GM23338 (cell line): ENCODE measurements at regions not wholly inside any gene's neighbourhood (a gene's known extent, or its start where the extent isn't known, plus 50 kb on each side); places are given as distances from the start of the nearest gene placed in this dataset.

Source experiments
- ATAC-seq: fragments of 200-7000 bp; cut with Tn5 transposase; 3 replicates; pipeline ENCODE4 v1.9.1; 2020
- DNase-seq: peaks from one replicate; pipeline ENCODE4 v3.0.0-alpha.2; 2015; ENCODE audit warnings: low spot score
- H2AFZ ChIP-seq: fragments of 200-600 bp; sonication (generic); 2 replicates; pipeline ENCODE4 v1.8.0; 2016; ENCODE audit warnings: antibody characterized with exemption, mild to moderate bottlenecking, moderate library complexity
- H3F3A ChIP-seq: fragments of 200-600 bp; sonication (generic); replicated peaks from 2 replicates; pipeline ENCODE4 v1.8.0; 2017; ENCODE audit warnings: antibody characterized with exemption, mixed run types, low read depth
- H3K27ac ChIP-seq: fragments of 200-600 bp; sonication (generic); 2 replicates; pipeline ENCODE4 v1.6.1; 2016; ENCODE audit warnings: low read depth
- H3K27me3 ChIP-seq: fragments of 200-600 bp; sonication (generic); 2 replicates; pipeline ENCODE4 v1.8.0; 2016; ENCODE audit warnings: mild to moderate bottlenecking, mixed run types, moderate library complexity; ENCODE audit not compliant: insufficient read depth
- H3K36me3 ChIP-seq: fragments of 200-600 bp; sonication (generic); 2 replicates; pipeline ENCODE4 v1.8.0; 2016; ENCODE audit warnings: mild to moderate bottlenecking; ENCODE audit not compliant: insufficient read depth
- H3K4me1 ChIP-seq: fragments of 200-600 bp; sonication (generic); 2 replicates; pipeline ENCODE4 v1.8.0; 2016; ENCODE audit warnings: mild to moderate bottlenecking, moderate library complexity; ENCODE audit not compliant: insufficient read depth
- H3K4me2 ChIP-seq: fragments of 200-600 bp; sonication (generic); 2 replicates; pipeline ENCODE4 v1.7.1; 2017; ENCODE audit warnings: mixed run types
- H3K4me3 ChIP-seq: fragments of 200-600 bp; sonication (generic); 2 replicates; pipeline ENCODE4 v1.6.1; 2016; ENCODE audit warnings: mixed run types
- H3K79me2 ChIP-seq: fragments of 200-600 bp; sonication (generic); replicated peaks from 2 replicates; pipeline ENCODE4 v1.8.0; 2017; ENCODE audit warnings: mild to moderate bottlenecking; ENCODE audit not compliant: insufficient read depth
- H3K9me2 ChIP-seq: fragments of 200-600 bp; sonication (generic); 2 replicates; pipeline ENCODE4 v1.8.0; 2017; ENCODE audit not compliant: insufficient read depth
- H4K20me1 ChIP-seq: fragments of 200-600 bp; sonication (generic); replicated peaks from 2 replicates; pipeline ENCODE4 v1.8.0; 2017; ENCODE audit warnings: mild to moderate bottlenecking; ENCODE audit not compliant: insufficient read depth
- H3K27ac Mint-ChIP-seq: 2 replicates; pipeline ENCODE4 v1.8.0; 2020; ENCODE audit warnings: inconsistent platforms, mild to moderate bottlenecking, moderate library complexity, mixed read lengths
- H3K27me3 Mint-ChIP-seq: 3 replicates; pipeline ENCODE4 v1.8.0; 2022; ENCODE audit warnings: low read depth, mild to moderate bottlenecking, moderate library complexity, mixed read lengths, inconsistent platforms; ENCODE audit not compliant: insufficient read depth, poor library complexity
- H3K36me3 Mint-ChIP-seq: 3 replicates; pipeline ENCODE4 v1.8.0; 2021; ENCODE audit warnings: low read depth, mild to moderate bottlenecking, inconsistent platforms, moderate library complexity, mixed read lengths
- H3K4me1 Mint-ChIP-seq: 3 replicates; pipeline ENCODE4 v1.8.0; 2020; ENCODE audit warnings: mild to moderate bottlenecking, inconsistent platforms, mixed read lengths
- H3K4me3 Mint-ChIP-seq: 3 replicates; pipeline ENCODE4 v1.8.0; 2021; ENCODE audit warnings: moderate library complexity, mild to moderate bottlenecking, inconsistent platforms, mixed read lengths
- H3K9me3 Mint-ChIP-seq: 3 replicates; pipeline ENCODE4 v1.8.0; 2020; ENCODE audit warnings: moderate library complexity, mild to moderate bottlenecking, inconsistent platforms, mixed read lengths
- CREB1 ChIP-seq: fragments of 250-450 bp; sonication (Bioruptor Pico); IDR thresholded peaks from 2 replicates; pipeline ENCODE4 v1.5.0; 2020; ENCODE audit warnings: low read depth, mild to moderate bottlenecking, moderate library complexity
- CTCF ChIP-seq, 2 experiments: fragments of 200-600 bp in 1 of 2; sonication (generic) in 1 of 2; conservative IDR thresholded peaks; 2 replicates each; pipeline versions ENCODE4 v1.5.1 to v1.6.1; 2016 to 2017; ENCODE audit warnings: antibody characterized with exemption in 2 of 2, low read depth in 2 of 2, mild to moderate bottlenecking in 2 of 2, moderate library complexity in 1 of 2
- EZH2phosphoT487 ChIP-seq: fragments of 200-600 bp; sonication (generic); IDR thresholded peaks from one replicate; pipeline ENCODE4 v1.8.1; 2018; ENCODE audit warnings: antibody characterized with exemption; ENCODE audit not compliant: unreplicated experiment
- JUNB ChIP-seq: IDR thresholded peaks from one replicate; pipeline ENCODE4 v1.6.1; 2016; ENCODE audit warnings: antibody characterized with exemption; ENCODE audit not compliant: unreplicated experiment
- NANOG ChIP-seq: IDR thresholded peaks from 2 replicates; pipeline ENCODE4 v1.6.1; 2016; ENCODE audit warnings: antibody characterized with exemption, borderline replicate concordance
- POLR2AphosphoS5 ChIP-seq: IDR thresholded peaks from 2 replicates; pipeline ENCODE4 v1.6.1; 2016; ENCODE audit warnings: antibody characterized with exemption, low read depth
- REST ChIP-seq: IDR thresholded peaks from one replicate; pipeline ENCODE4 v1.6.1; 2018; ENCODE audit warnings: antibody characterized with exemption; ENCODE audit not compliant: unreplicated experiment
- STAT1 ChIP-seq: IDR thresholded peaks from one replicate; pipeline ENCODE4 v1.6.1; 2016; ENCODE audit warnings: antibody characterized with exemption; ENCODE audit not compliant: unreplicated experiment
- ZNF462 ChIP-seq: fragments of 250-450 bp; sonication (Bioruptor Pico); IDR thresholded peaks from 2 replicates; pipeline ENCODE4 v1.5.0; 2020; ENCODE audit warnings: mild to moderate bottlenecking, moderate library complexity

GRCh38 chr1:199901341-199901740, 126.2 kb upstream of the NR5A2 start:
- Histone ChIP-seq H3K4me1 (no peaks in the 10 kb centered on the region), H3K36me3 (no peaks in the 10 kb centered on the region), H3K27ac (no peak overlapping the region), H3K79me2 (no peaks in the 10 kb centered on the region), H3K4me3 (no peak overlapping the region), H3F3A (no peaks in the 10 kb centered on the region), H3K27me3 (no peaks in the 10 kb centered on the region), H2AFZ (no peak overlapping the region), H3K4me2 (no peak overlapping the region), H3K9me2 (no peaks in the 10 kb centered on the region), H4K20me1 (no peaks in the 10 kb centered on the region)
- ATAC-seq, result no peak
- no peaks in the 10 kb centered on the region for H3K27me3 Mint-ChIP-seq
- TF ChIP-seq CTCF (conservative IDR thresholded peaks at IDR 0.05; ENCODE audit: low read depth in 2 of 2) (no peak), REST (no peak), CREB1 (no peak), JUNB (no peak), POLR2AphosphoS5 (no peak), STAT1 (no peak), NANOG (no peak), ZNF462 (CRISPR knock-in tag) (no peak), EZH2phosphoT487 (no peak)
- H3K9me3 Mint-ChIP-seq, result peaks cover 16% of the 10 kb centered on the region
- no peak for DNase-seq
- peaks cover 12% of the 10 kb centered on the region; the same call in 2 of the 3 replicates for H3K36me3 Mint-ChIP-seq
- H3K4me3 Mint-ChIP-seq, result no peak overlapping the region
- H3K4me1 Mint-ChIP-seq, result no peaks in the 10 kb centered on the region
- no peak overlapping the region for H3K27ac Mint-ChIP-seq
